ENCODE measurements at regions not wholly inside any gene's neighbourhood (a gene's known extent, or its start where the extent isn't known, plus 50 kb on each side); places are given as distances from the start of the nearest gene placed in this dataset.
"Not testable (repeated sequence)": the region's sequence is repeated elsewhere in the genome, so short reads cannot be mapped to it uniquely, and the experiment has no call there.

DNA sequence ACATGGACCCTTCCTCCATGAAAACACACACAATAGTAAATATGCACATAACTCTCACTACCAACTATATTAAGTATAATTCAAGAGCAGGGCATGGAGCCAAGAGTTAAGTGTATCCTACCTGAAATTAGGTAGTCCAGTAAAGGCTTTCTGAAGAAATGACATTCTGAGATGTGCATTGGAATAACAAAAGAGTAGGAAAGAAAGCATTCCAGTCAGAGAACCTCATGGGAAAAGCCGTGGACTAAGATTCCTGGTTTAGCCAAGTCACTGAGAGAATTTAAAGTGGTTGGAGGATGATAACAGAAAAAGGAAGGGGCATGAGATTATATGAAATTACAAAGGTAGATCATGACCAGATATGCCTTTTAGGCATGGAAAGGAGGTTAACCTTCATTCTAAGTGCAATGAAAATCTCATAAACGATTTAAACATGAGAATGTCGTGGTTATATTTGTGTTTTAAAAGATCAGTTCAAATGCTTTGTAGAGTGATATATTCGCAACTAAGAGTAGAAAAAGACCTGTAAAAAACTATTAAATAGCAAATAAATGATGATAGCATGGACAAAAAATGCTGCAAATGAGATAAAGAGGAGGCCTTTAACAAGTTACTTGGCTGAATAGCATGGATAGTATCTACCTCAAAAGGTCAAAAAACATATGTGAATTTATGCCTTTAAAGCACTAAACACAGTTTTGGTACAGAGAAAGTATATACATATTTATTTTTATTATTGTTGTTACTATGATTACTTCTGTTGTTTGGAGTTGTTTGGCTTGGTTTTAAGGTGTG lies 767.4 kb upstream of the GHITM start:
- DNase-seq: no peak

DNA sequence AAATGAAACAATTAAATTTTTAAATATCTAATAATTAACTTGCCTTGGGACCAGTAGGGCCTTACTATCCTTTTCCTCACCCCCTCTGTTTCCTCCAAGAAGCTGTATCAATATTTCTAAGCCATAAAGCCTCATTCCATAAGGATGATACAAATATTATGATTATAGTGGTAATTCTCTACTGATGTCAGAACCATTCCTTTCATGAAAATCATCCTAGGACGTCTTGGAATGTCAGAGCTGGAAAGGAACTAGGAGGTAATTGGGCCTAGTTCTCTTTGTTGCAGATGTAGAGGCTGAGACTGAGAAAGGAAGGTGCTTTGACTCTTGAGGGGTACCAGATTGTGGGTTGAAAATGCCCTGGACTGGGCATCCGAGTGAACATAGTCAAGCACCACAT lies 766.7 kb upstream of the GHITM start:
- no peak for DNase-seq

DNA sequence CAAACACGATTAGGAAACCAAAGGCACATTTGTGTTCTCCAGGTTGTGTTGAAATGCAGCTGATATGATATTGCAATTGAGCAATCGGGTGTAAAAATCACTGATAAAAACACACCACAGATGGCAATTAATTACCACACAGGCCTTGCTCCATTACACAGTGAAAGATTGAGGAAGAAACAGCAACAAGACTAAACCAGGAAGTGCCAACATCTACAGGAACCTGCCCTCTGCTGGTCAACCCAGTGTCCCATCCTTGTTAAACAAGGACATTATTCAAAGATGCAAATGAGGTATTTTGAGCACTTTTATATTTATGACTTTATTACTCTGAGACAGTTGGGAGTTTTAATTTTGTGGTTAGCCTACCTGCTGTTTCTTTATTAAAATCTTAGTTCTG lies 765.6 kb upstream of the GHITM start:
- DNase-seq: no peak

DNA sequence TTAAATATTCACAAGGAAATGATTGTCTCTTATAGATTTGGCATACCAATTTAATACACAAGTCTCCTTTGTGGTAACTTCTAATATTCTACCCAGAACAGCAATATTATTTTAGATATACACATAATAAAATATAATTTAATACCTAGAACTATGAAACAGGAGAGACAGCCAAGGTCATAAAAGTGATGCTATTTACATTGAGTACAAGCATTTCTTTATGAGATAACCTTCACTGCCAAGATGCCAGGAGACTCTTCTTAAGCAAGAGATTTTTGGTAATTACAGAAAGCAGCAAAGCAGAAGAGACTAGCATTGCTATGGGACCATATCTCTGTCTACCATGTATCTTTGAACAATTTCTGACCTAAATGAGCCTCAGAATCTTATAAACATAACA lies 764.6 kb upstream of the GHITM start:
- no peak for DNase-seq

DNA sequence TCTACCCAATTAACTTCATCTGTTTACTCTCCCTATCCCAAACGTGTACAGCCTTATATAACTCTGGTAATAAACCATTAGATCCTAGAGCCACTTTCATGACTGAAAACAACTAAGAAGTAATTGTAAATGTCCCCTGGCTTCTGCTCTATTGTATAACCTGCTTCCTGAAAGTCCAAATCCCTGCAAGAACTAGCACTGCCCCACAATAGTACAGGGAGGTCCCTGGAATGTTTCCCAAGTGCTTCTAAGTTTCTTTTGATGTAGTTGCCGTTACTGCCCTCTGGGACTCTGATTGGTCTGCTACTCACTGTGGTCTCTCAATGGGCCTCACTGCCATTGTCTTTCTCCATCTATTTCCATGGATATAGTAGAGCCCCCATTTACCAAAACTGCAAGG lies 764.0 kb upstream of the GHITM start:
- no peak for DNase-seq

DNA sequence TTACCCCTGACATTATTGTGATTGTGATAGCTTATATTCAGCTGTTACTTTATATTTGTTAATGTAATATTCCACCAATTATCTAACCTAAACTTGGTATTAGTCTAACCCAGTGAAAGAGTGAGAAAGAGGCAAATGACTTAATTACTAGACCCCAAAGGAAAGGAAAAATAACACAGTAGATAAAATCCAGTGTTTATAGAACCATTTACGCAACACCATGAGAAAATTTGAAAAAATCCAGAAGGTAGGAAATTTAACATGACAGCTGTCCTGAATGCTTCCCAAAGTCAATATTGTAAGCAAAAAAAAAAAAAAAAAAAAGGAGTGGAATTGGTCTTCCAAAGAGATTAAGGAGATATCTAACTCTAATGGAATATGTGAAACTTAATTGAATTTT lies 741.5 kb upstream of the GHITM start:
- DNase-seq: no peak

DNA sequence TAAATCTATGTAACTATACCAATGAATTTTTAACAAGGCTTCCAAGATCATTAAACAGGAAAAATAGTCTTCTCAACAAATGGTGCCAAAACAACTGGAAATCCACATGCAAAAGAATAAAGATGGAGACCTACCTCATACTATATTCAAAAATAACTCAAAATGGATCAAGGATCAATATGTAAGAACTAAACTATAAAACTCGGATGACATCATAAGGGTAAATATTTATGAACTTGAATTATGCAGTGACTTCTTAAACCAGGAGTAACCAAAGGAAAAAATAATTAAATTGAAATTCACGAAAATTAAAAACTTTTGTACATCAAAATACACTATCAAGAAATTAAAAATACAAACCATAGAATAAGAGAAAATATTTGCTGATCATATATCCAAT lies 728.7 kb upstream of the GHITM start:
- no peak for DNase-seq

DNA sequence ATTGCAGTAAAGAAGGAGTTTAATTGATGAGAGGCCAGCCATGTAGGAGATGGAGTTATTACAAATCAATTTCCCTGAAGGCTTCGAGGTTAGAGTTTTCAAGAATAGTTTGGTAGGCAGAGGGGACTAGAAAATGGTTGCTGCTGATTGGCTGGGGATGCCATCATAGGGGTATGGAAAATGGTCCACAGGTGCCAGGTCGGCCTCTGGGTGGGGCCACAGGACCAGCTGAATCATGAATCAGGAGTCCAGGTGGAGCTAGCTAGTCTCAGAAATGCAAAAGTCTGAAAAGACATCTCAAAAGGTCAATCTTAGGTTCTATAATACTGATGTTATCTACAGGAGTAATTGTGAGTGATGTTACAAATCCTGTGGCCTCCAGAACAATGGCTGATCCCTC lies 714.0 kb upstream of the GHITM start:
- DNase-seq: no peak

DNA sequence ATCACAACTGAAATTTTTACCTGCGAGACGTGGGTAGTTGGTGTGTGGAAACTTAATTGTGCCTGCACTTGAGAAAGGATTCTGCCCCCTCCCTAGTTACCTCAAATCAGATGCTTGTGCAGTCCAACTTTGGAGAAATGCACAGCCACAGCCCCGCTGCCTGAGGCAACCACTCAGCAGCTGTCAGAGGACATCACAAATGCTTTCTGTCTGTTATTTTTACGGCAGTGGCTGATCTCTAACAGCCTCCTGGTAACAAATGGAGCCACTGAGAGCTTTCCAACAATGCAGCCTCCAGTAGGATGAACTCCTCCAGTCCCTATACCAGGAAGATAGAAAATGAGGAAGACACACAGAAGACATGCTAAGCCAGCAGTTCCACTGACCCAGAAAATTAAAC lies 712.2 kb upstream of the GHITM start:
- DNase-seq: no peak

DNA sequence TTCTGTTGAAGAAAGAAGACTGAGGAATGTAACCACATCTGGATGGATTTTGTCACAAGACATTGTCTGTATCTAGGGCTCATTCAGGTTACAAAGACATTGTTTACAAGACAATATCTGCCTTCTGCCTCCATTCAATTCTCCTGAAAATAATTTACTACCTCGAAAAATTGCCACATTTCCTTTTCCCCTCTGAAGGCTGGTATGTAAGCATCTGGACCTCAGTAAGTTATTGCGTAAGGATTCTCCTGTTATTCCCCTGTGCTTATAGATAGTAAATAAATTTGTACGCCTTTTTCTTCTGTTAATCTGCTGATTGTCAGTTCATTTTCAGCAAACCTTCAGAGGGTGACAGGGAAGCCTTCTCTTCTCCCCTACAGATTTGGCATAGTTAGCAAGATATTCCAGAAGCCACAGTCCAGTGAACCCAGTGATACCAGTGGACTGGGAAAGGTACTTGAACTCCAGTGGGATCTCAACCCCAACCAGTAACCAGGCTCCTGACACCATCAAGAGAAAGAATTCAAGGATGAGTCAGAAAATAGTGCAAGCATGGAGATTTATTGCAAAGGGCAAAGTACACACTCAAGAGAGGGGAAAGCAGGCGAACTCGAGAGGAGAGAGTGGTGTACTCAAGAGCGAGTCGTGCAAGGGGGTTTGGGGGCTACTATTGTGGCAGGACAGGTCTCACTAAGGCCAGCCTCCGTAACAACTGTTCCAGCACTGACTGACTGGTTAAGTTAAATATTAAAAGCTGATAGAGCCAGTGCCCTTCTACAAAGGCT lies 706.9 kb upstream of the GHITM start:
- no peak for DNase-seq

DNA sequence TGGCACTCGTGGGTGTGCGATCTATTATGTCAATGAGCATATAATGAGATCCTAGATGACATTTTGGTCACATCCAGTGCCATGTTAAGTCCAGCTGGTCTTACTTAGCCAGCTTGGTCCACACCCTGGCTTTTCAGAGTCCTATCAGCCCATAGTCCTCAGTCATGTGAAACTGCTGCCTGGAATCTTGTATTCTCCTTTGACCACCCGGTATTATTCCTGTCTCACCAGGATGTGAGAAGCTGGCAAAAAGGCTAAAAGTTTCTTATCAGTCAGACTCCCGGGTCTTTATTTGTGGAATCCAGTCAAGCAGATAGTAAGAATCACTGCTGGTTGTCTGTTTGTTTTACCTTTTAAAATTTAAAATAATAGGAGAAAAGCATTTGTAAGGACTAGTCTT lies 705.6 kb upstream of the GHITM start:
- no peak for DNase-seq

DNA sequence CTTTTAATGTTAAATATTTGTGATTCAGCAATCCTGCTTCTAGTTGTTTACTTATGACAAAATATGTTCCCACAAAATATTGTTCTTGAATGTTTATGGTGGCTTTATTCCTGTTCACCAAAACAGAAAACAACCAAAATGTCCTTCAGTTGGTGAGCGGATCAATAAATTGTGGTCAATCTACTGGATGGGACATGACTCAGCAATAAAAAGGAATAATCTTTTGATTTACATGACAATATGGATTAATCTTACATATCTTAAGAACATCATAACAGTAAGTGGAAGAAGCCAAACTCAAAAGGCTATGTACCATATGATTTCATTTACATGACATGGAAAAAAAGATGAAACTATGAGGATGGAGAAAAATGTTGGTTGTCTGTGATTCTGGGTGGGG lies 691.3 kb upstream of the GHITM start:
- no peak for DNase-seq

DNA sequence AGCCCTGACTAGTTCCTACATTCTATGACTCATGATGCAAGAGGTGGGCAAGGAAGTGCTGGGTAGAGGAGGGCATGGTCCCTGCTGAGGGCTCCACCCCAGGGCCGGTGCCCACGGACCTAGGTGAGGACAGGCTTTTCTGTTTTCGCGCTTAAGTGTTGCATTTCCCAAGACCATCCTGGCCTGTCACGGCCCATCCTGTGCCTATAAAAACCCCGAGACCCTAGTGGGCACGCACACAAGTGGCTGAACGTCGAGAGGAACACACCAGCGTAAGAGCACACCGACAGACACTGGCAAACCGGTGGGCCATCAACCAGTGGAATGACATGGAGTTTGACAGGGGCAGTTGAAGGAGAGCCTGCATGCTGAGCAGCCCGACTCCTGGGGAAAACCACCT lies 680.7 kb upstream of the GHITM start:
- DNase-seq: no peak

DNA sequence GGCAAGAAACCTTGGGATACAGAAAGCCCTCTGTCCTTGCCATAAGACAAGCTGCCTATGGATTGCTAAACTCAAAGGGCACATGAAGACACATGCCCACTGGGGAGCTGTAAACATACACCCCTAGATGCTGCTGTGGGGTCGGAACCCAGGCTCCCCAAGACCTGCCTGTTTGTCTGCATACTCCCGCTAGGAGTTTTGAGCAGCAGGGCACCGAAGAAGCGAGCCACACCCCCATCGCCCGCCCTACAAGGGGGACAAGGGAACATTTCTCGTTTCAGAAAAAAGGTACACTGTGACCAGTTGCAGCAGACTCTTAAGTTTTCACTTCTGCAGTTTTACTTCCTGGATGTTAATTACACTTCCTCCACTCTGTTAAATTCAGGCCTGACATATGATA lies 680.2 kb upstream of the GHITM start:
- no peak for DNase-seq

DNA sequence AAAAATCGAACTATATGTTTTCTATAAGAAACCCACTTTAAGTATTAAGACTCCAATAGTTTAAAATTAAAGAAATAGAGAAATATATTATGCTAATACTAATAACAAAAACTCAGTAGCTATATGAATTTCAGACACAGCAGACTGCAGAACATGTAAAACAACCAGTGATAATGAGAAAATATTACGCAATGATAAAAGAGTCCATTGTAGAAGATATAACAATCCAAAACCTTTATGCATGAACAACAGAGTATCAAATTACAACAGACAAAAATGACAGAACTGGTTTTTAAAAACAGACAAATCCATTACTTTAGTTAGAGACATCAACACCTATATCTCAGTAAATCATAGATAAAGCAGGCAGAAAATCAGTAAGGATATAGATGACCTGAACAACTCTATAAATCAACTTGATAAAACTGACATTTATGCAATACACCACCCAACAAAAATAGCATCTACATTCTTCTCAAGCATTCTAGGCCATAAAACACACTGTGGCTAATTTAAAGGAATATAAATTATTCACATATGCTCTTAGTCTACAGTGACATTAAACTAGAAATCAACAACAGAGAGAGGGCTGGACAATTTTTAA lies 669.5 kb upstream of the GHITM start:
- DNase-seq: no peak

DNA sequence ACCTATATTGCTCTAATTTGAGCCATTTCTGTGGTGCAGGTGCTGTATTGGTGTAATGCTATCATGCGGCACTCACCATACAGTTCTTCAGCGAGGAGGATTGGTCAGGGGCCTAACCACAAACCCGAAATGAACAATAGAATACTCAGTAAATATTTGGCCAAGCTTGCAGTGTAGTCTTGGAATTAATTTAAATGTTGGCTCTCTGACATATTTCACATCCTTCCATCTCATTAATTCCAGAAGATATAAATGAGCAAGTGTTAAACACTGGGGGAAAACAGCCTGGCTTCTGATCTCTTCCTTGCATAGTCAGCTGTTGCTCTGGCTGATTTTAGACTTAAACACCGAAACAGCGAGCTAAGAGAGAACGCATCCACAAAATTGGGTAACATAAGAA lies 663.1 kb upstream of the GHITM start:
- DNase-seq: no peak

DNA sequence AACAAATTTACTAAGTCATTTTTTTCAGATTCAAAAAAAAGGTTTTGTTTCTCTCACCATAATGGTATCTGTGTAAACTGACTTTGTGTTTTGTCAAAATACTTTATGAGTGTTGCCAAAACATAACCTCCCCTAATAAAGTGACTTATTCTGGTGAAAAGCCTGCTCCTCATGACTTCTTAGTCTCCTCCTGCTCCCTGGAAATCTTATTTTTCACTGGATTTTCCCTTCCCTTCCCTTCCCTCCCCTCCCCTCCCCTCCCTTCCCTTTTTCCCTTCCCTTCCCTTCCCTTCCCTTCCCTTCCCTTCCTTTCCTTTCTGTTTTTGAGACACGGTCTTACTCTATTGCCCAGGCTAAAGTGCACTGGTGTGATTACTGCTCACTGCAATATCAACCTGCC lies 650.1 kb upstream of the GHITM start:
- no peak for DNase-seq

DNA sequence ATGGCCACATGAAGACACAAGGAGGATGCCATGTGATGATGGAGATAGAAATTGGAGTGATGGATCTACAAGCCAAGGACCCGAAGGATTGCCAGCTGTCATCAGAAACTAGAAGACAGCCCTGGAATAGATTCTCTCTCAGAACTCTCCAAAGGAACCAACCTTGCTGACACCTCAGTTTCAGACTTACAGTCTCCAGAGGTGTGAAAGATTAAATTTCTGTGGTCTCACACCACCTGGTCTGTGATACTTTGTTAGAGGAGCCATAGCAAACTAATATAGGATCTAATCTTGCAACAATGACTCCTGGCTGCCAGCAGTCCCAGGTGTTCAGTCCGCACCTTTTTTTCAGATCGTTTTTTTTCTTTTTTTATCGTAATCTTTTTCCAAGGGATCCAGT lies 647.3 kb upstream of the GHITM start:
- DNase-seq: no peak

DNA sequence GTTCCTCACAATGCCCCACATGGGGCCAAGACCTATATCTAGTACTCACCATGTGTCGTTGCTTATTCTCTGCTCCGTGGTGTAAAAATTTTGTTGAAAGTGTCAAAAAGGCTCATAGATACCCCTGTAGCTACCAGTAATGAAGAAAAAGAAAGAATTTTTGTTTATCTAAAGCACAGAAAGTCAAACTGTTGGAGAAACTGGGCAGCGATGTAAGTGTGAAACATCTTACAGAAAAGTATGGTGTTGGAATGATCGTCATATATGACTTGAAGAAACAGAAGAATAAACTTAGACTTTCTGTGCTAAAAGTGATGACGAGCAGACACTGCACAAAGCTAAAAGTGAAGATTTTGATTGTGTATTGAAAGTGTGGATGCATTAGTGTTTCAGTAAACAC lies 626.6 kb upstream of the GHITM start:
- no peak for DNase-seq

DNA sequence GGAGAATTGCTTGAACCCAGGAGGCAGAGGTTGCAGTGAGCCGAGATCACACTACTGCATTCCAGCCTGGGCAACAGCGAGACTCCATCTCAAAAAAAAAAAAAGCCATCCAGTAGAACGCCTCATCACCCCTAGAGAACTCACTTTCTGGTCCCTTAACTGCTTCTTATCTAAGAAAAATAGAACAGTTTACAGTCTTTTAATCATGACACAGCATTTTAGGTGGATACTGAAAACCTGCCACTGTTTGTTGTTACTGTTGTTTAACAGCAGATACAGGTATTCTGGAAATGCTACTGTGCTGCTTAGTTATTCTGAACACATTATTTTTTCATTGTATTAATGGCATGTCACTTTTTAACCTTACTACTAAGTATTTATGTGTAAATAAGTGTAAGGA lies 624.3 kb upstream of the GHITM start:
- no peak for DNase-seq

DNA sequence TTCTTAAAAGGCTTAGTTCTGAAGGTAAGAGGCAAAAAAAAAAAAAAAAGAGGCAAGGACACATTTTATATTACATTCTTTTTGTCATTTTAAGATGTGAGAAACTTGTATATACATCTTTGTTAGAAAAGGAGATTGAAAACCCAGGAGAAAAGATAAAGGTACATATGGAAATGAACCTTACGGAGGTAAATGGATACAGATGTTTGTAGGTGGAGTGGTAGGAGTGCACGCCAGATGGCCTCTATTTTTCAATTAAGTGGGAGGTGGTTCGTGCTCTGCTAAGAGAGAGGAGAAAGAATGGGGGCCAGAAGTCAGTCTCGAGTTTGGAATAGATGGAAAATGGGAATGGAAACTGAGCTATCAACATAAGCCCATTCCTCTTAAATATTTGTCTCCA lies 622.5 kb upstream of the GHITM start:
- no peak for DNase-seq

DNA sequence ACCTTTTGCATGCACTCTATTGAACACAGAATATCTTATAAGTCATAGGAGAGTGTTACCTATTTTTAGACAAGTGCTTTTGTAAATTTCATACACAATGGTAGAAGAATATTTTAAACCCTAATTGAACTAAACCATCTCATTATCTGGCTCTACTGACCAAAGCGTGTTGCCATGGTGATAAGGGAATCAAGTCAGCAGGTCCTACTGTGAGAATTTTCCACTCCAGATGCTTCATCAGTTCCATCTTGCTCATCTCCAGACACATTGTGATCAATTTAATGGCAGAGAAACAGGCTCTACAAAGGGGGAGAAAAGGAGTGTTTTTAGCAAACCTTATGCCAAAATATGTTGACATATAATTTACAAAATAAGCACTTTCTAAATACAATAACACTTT lies 621.9 kb upstream of the GHITM start:
- DNase-seq: no peak

DNA sequence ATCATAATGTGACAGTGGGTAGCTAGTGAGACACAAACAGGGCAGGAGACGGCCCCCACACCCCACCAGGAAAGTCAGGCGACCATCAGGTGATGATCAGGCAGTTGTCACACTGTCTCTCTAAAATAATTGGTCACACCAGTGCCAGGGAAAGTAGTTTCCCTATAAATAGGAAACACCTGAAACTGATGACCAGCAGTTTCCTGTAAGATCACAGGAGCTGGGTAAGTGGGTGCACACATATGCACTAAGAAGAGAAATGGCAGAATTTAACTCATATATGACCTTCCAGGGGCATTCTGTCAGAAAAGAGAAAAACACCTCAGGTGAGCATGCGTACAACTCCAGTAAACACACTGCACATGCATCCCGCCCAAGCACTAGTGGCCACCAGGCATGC lies 620.5 kb upstream of the GHITM start:
- no peak for DNase-seq

DNA sequence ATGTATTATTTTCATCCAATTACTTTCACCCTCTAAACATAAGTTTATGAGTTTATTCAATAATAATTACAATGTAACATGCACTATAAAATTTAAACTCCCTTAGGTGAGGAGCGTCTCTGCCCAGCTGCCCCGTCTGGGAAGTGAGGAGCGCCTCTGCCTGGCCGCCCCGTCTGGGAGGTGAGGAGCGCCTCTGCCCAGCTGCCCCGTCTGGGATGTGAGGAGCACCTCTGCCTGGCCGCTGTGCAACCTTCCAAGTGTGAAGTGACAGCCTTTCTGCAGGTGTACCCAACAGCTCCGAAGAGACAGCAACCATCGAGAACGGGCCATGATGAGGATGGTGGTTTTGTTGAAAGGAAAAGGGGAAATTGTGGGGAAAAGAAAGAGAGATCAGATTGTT lies 618.9 kb upstream of the GHITM start:
- DNase-seq: not testable (repeated sequence)
